Ovary (tissue), 7 donors: ENCODE measurements at regions not wholly inside any gene's neighbourhood (a gene's known extent, or its start where the extent isn't known, plus 50 kb on each side); places are given as distances from the start of the nearest gene placed in this dataset.
A peak's percentile ranks its signal among the peaks of the same experiment; 100 is the strongest.

Source experiments
- DNase-seq, 5 donors: peaks; one replicate each; pipeline ENCODE4 v3.0.0-alpha.2; 2019 to 2020
- H3K27ac ChIP-seq, 2 donors: fragments of 200-600 bp; one replicate each; pipeline versions ENCODE4 v1.5.1 to v1.8.0; 2019 to 2022
- H3K27me3 ChIP-seq: fragments of 200-600 bp; one replicate; pipeline ENCODE4 v1.8.0; 2022
- H3K36me3 ChIP-seq: fragments of 200-600 bp; sonication (generic); one replicate; pipeline ENCODE4 v1.5.1; 2019
- H3K4me1 ChIP-seq: one replicate; pipeline ENCODE4 v1.8.1; 2013; ENCODE audit warnings: mild to moderate bottlenecking, moderate library complexity; ENCODE audit not compliant: insufficient read depth
- H3K4me3 ChIP-seq: fragments of 200-600 bp; sonication (generic); one replicate; pipeline ENCODE4 v1.5.1; 2017
- H3K9me3 ChIP-seq, 2 donors: fragments of 200-600 bp in 1 of 2; sonication (generic) in 1 of 2; one replicate each; pipeline versions ENCODE4 v1.5.1 to v1.8.1; 2013 to 2019; ENCODE audit warnings: mild to moderate bottlenecking in 1 of 2, moderate library complexity in 1 of 2
- EP300 ChIP-seq: sonication (generic); formaldehyde crosslinking; IDR thresholded peaks from one replicate; pipeline ENCODE4 v1.6.1; 2017; ENCODE audit warnings: antibody characterized with exemption
- POLR2A ChIP-seq: fragments of 450-650 bp; IDR thresholded peaks from one replicate; pipeline ENCODE4 v1.6.1; 2017; ENCODE audit warnings: antibody characterized with exemption, mild to moderate bottlenecking, moderate library complexity
- WGBS, 3 donors: extraction: QIAGEN DNeasy Blood & Tissue Kit in 1 of 3; methylation state at CpG; one replicate each; pipeline versions ENCODE4 v1.1.5 to v1.1.7; 2013 to 2017; 5-methylcytosine and 5-hydroxymethylcytosine counted together
- intact Hi-C, 4 donors: fragments of 100-400 bp; cut with DNase I; formaldehyde crosslinking; loops; one replicate each; pipeline versions ENCODE4 v1.11.0 to v1.15.1; 2022 to 2023
- TF ChIP-seq, protein P1 (sequence below), 3 donors: fragments of 450-650 bp in 2 of 3; fragments of 200-600 bp in 1 of 3; IDR thresholded peaks; one replicate each; pipeline versions ENCODE4 v1.5.1 to v1.8.0; 2016 to 2022; ENCODE audit warnings: antibody characterized with exemption in 3 of 3, mild to moderate bottlenecking in 1 of 3
- donor health status: DM: no; HTN: no; CAD: no; lungs with moderate emphysema.
- donor health status: DM: no; HTN: no; CAD: no.
- donor health status: Bipolar disorder and iron deficiency.
- donor health status: DM: no; HTN: no; CAD: no.
- donor health status: DM: yes; HTN: yes; CAD: no.

DNA sequence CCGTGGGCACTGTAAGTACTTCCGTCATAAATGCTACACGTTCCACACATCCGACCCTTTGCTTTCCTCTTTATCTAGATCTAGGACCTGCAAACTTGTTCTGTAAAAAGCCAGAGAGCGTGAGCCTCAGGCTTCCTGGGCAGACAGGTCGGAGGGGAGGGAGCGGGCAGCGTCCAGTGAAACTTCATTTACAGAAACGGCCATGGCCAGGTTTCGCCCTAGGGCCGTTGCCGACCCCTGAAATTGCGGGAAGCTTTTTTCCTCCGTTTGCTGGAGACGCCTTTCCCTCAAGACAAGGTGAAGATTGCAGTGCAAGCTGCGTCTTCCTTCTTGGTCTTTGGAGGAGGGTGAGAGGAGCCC lies 155.4 kb downstream of the DLL1 start:
- Histone ChIP-seq H3K27me3 (no peaks in the 10 kb centered on the region), H3K4me1 (peaks cover 4% of the 10 kb centered on the region), H3K9me3 (no peaks in the 10 kb centered on the region), H3K4me3 (no peak overlapping the region), H3K27ac (no peak overlapping the region), H3K36me3 (no peaks in the 10 kb centered on the region)
- intact Hi-C loops: no loop called here
- TF ChIP-seq POLR2A: no peak
- TF ChIP-seq, protein P1, sequence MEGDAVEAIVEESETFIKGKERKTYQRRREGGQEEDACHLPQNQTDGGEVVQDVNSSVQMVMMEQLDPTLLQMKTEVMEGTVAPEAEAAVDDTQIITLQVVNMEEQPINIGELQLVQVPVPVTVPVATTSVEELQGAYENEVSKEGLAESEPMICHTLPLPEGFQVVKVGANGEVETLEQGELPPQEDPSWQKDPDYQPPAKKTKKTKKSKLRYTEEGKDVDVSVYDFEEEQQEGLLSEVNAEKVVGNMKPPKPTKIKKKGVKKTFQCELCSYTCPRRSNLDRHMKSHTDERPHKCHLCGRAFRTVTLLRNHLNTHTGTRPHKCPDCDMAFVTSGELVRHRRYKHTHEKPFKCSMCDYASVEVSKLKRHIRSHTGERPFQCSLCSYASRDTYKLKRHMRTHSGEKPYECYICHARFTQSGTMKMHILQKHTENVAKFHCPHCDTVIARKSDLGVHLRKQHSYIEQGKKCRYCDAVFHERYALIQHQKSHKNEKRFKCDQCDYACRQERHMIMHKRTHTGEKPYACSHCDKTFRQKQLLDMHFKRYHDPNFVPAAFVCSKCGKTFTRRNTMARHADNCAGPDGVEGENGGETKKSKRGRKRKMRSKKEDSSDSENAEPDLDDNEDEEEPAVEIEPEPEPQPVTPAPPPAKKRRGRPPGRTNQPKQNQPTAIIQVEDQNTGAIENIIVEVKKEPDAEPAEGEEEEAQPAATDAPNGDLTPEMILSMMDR (IDR thresholded peaks at IDR 0.05): no peak
- no peak for TF ChIP-seq EP300
- peak in 2 of 5 donors; percentile 0 to 9 for DNase-seq
- WGBS, 3 donors: 87 to 90% (median 89%) methylated on average over 16 of the region's 16 CpGs

DNA sequence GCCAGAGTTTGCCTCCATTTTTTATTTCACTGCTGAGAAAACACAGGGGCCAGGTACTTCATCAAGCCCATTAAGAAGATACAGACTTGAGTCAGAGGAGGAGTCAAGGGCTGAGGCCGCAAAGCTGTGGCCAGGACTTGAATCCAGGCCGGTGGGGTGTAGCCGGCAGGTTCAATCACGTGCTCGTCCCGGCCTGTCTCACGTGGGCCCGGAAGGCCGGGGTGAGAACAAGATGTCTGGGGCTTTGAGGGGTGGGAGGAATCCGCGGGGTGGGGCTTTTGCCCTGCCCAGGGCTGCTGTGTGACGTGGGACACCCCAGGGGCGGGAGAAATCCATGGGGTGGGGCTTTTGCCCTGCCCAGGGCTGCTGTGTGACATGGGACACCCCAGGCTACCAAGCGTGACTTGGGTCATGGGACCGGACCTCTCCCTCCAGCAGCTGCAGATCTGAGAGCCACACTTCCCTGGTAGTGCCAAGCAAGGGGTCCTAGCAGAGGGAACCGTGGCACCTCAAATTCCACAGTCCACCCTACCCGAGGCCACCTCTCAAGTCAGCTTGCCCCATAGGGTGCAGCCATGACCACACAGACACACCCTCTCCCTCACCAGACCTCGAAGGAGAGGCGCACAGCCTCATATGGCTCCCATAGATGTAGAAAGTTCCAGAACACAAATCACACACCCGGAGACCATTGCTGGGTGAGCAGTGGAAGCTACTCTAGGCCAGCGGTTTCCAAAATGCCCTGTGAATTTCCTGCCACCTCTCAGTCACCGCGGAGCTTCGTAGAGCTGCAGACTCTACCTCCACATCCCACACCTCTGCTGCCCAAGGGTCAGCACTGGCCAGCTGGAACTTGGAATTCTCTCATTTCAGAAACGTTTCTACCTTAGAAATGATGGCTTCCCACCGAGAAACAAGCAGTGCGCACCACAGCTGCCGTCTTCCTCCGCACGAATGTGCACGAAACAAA lies 156.1 kb downstream of the DLL1 start:
- intact Hi-C loops: no loop called here
- no peaks in the 10 kb centered on the region for H3K36me3 ChIP-seq
- TF ChIP-seq, protein P1 (IDR thresholded peaks at IDR 0.05): no peak
- TF ChIP-seq POLR2A: no peak
- no peak for TF ChIP-seq EP300
- no peaks in the 10 kb centered on the region for H3K9me3 ChIP-seq
- H3K27ac ChIP-seq: no peak overlapping the region
- H3K4me3 ChIP-seq: no peak overlapping the region
- WGBS, 3 donors: 83 to 89% (median 86%) methylated on average over 31 of the region's 31 CpGs
- peaks cover 4% of the 10 kb centered on the region for H3K4me1 ChIP-seq
- H3K27me3 ChIP-seq: no peaks in the 10 kb centered on the region
- DNase-seq: peak in 2 of 5 donors; percentile 8 to 13

DNA sequence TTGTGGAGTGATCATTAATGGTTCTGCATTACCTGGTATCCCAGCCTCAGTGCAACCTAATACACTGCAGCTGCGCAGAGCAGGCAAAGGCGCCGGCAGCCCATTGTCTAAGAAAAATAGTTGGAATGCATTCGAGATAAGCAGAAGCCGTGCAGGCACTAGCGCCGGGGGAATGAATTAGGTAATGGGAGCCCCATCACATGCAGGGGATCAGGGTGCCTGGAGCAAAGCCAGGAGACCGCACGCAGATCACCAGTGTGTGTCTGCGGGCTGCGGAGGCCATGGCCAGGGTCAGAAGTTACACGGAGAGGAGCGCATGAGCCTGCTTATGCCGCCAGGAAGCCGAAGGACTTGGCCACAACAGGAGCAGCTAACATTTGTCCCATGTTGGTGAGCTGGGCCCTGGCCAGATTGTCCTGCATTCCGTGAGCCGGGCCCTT lies 156.8 kb downstream of the DLL1 start:
- Histone ChIP-seq H3K27me3 (no peaks in the 10 kb centered on the region), H3K4me3 (no peak overlapping the region)
- 12 to 34% (median 25%) methylated on average over 17 of the region's 17 CpGs for WGBS, 3 donors

DNA sequence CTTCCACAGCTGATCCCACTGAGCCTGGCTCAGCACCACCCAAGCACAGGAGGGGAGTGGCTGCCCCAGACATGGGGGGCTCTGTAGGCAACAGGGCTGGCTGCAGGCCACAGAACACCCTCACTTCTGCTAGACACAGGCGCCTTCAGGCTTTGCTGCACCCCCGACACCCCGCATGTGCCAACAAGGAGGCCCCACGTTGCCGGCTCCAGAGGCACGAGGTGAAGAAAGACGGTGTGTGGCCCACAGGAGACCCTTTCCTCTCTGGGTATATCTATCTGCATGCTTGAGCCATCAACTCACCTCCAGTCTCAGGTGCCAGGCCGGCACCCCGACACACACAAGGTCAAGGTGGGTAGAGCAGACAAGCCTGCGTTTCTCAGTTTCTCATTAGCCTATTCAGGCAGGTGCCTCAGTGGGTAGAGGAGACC lies 158.3 kb downstream of the DLL1 start:
- H3K4me3 ChIP-seq: no peak overlapping the region
- intact Hi-C loops: no loop called here
- no peaks in the 10 kb centered on the region for H3K4me1 ChIP-seq
- no peak overlapping the region for H3K27ac ChIP-seq
- no peaks in the 10 kb centered on the region for H3K36me3 ChIP-seq
- no peaks in the 10 kb centered on the region for H3K9me3 ChIP-seq
- H3K27me3 ChIP-seq: no peaks in the 10 kb centered on the region
- 87 to 92% (median 89%) methylated on average over 10 of the region's 10 CpGs for WGBS, 3 donors
- TF ChIP-seq, protein P1 (IDR thresholded peaks at IDR 0.05): no peak
- TF ChIP-seq EP300: no peak
- TF ChIP-seq POLR2A: no peak
- DNase-seq: no peak

More for the DNA sequence above, 156.8 kb downstream of the DLL1 start:
- no peaks in the 10 kb centered on the region for H3K9me3 ChIP-seq
- no peak for TF ChIP-seq POLR2A
- DNase-seq: peak in 4 of 5 donors; percentile 18 to 85 (median 63)
- no peaks in the 10 kb centered on the region for H3K36me3 ChIP-seq
- peaks cover 4% of the 10 kb centered on the region for H3K4me1 ChIP-seq
- intact Hi-C loops: no loop called here
- no peak overlapping the region for H3K27ac ChIP-seq

DNA sequence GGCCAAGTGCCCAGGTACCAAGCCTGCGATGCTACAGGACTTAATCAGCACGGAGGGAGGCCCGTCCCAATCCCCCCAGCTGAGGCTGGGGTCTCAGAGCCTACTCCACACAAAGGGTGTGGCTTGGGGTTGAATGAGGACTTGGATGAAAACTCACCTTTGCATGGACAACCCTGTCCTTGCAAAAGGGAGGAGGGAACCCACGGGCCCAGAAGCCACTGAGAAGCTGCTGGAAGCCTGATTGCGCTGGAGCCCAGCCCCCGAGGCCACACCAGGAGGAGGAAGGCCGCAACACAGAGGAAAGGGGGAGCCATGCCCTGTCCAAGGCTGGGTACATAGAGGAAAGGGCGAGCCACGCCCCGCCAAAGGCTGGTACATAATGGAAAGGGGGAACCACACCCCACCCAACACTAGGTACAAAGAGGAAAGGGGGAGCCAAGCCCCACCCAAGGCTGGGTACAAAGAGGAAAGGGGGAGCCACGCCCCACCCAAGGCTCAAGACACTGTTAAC lies 158.8 kb downstream of the DLL1 start:
- peak in 1 of 5 donors; percentile 0 for DNase-seq
- WGBS, 3 donors: 89 to 93% (median 93%) methylated on average over 11 of the region's 11 CpGs
- no peak overlapping the region for H3K27ac ChIP-seq
- H3K4me1 ChIP-seq: no peaks in the 10 kb centered on the region
- no peaks in the 10 kb centered on the region for H3K27me3 ChIP-seq
- H3K9me3 ChIP-seq: no peaks in the 10 kb centered on the region
- TF ChIP-seq EP300 (no peak), POLR2A (no peak)
- TF ChIP-seq, protein P1 (IDR thresholded peaks at IDR 0.05): no peak
- no peak overlapping the region for H3K4me3 ChIP-seq
- intact Hi-C loops: no loop called here
- H3K36me3 ChIP-seq: no peaks in the 10 kb centered on the region
